ENCODE measurements at regions not wholly inside any gene's neighbourhood (a gene's known extent, or its start where the extent isn't known, plus 50 kb on each side); places are given as distances from the start of the nearest gene placed in this dataset.
"Not testable (repeated sequence)": the region's sequence is repeated elsewhere in the genome, so short reads cannot be mapped to it uniquely, and the experiment has no call there.

DNA sequence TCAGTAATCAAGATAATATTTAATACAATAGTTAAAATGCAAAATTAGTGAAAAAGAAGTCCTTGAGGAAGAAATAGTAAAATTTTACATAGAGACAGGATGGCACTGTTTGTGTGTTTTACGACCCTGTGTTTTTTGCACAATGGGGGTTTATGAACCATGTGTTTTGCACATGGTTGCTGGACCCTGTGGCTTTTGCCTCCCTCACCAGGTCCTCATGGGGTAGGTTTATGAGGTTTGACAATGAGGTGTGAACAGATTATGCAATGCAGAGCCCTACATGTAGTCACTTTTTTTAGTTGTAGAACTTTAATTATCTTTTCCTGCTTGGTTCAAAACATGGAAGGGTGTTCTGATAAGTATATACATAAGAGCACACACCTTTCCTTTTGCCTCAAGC, 366.3 kb upstream of the FAR2 start:
- H3K36me3 ChIP-seq (ENCODE audit: control insufficient read depth in 2 of 2, insufficient read depth in 2 of 2, low read length in 2 of 2), result no peaks in the 10 kb centered on the region
- no peak overlapping the region for H3K27ac ChIP-seq (ENCODE audit: low read depth in 2 of 2, low read length in 2 of 2)
- no peaks in the 10 kb centered on the region for H3K9me3 ChIP-seq (ENCODE audit: control insufficient read depth in 2 of 2, low read length in 2 of 2)
- no peaks in the 10 kb centered on the region for H3K4me1 ChIP-seq (ENCODE audit: control insufficient read depth in 2 of 2, insufficient read depth in 2 of 2, low read length in 2 of 2)
- no peaks in the 10 kb centered on the region for H3K27me3 ChIP-seq (ENCODE audit: control insufficient read depth in 2 of 2, insufficient read depth in 2 of 2, low read length in 2 of 2)
- no peak overlapping the region for H3K9ac ChIP-seq (ENCODE audit: low read depth in 1 of 2, low read length in 2 of 2)
- H3K4me3 ChIP-seq (ENCODE audit: low read length in 2 of 2), result no peak overlapping the region

GRCh38 chr12:28787151-28787550, 361.9 kb upstream of the FAR2 start:
- H3K27ac ChIP-seq (ENCODE audit: low read depth in 2 of 2, low read length in 2 of 2), result no peak overlapping the region
- no peaks in the 10 kb centered on the region for H3K36me3 ChIP-seq (ENCODE audit: control insufficient read depth in 2 of 2, insufficient read depth in 2 of 2, low read length in 2 of 2)
- no peak overlapping the region for H3K4me3 ChIP-seq (ENCODE audit: low read length in 2 of 2)
- no peaks in the 10 kb centered on the region for H3K4me1 ChIP-seq (ENCODE audit: control insufficient read depth in 2 of 2, insufficient read depth in 2 of 2, low read length in 2 of 2)
- H3K27me3 ChIP-seq (ENCODE audit: control insufficient read depth in 2 of 2, insufficient read depth in 2 of 2, low read length in 2 of 2), result no peaks in the 10 kb centered on the region
- H3K9me3 ChIP-seq (ENCODE audit: control insufficient read depth in 2 of 2, low read length in 2 of 2), result no peaks in the 10 kb centered on the region
- H3K9ac ChIP-seq (ENCODE audit: low read depth in 1 of 2, low read length in 2 of 2), result no peak overlapping the region

DNA sequence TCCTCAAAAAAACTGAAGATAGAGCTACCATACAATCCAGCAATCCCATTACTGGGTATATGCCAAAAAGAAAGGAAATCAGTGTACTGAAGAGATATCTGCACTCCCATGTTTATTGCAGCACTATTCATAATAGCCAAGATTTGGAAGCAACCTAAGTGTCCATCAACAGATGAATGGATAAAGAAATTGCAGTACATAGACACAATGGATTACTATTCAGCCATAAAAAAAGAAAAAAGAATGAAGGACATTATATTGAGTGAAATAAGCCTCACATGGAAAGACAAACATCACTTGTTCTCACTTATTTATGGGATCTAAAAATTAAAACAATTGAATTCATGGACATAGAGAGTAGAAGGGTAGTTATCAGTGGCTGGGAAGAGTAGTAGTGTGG, 360.8 kb upstream of the FAR2 start:
- H3K4me3 ChIP-seq (ENCODE audit: low read length in 2 of 2); H3K9me3 ChIP-seq (ENCODE audit: control insufficient read depth in 2 of 2, low read length in 2 of 2); H3K4me1 ChIP-seq (ENCODE audit: control insufficient read depth in 2 of 2, insufficient read depth in 2 of 2, low read length in 2 of 2); H3K27me3 ChIP-seq (ENCODE audit: control insufficient read depth in 2 of 2, insufficient read depth in 2 of 2, low read length in 2 of 2); H3K9ac ChIP-seq (ENCODE audit: low read depth in 1 of 2, low read length in 2 of 2); H3K27ac ChIP-seq (ENCODE audit: low read depth in 2 of 2, low read length in 2 of 2); H3K36me3 ChIP-seq (ENCODE audit: control insufficient read depth in 2 of 2, insufficient read depth in 2 of 2, low read length in 2 of 2): not testable (repeated sequence)

GRCh38 chr12:28793581-28794151, 355.4 kb upstream of the FAR2 start:
- H3K27ac ChIP-seq (ENCODE audit: low read depth in 2 of 2, low read length in 2 of 2), result no peak overlapping the region
- no peak overlapping the region for H3K9ac ChIP-seq (ENCODE audit: low read depth in 1 of 2, low read length in 2 of 2)
- H3K9me3 ChIP-seq (ENCODE audit: control insufficient read depth in 2 of 2, low read length in 2 of 2), result no peaks in the 10 kb centered on the region
- no peak overlapping the region for H3K4me3 ChIP-seq (ENCODE audit: low read length in 2 of 2)
- no peaks in the 10 kb centered on the region for H3K4me1 ChIP-seq (ENCODE audit: control insufficient read depth in 2 of 2, insufficient read depth in 2 of 2, low read length in 2 of 2)
- H3K36me3 ChIP-seq (ENCODE audit: control insufficient read depth in 2 of 2, insufficient read depth in 2 of 2, low read length in 2 of 2), result no peaks in the 10 kb centered on the region
- H3K27me3 ChIP-seq (ENCODE audit: control insufficient read depth in 2 of 2, insufficient read depth in 2 of 2, low read length in 2 of 2), result no peaks in the 10 kb centered on the region

DNA sequence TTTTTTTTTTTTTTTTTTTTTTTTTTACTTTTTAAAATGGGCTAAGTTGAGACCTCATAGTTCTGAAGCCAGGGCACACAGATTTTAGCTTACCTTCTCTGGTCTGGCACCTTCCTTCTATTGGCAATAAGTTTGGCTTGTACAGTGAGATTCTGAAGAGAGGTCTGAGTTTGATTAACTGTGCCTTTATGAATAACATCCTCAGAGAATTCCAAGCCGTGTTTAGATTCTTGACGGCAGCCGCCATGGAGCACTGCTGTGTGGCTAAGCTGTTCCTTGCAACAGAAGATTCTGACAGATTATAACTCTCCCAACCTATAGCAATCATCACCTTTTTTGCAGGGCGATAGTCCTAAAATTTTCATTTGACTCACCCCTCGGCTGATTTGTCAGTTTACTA, 354.9 kb upstream of the FAR2 start:
- no peaks in the 10 kb centered on the region for H3K36me3 ChIP-seq (ENCODE audit: control insufficient read depth in 2 of 2, insufficient read depth in 2 of 2, low read length in 2 of 2)
- no peak overlapping the region for H3K4me3 ChIP-seq (ENCODE audit: low read length in 2 of 2)
- H3K27me3 ChIP-seq (ENCODE audit: control insufficient read depth in 2 of 2, insufficient read depth in 2 of 2, low read length in 2 of 2), result no peaks in the 10 kb centered on the region
- no peak overlapping the region for H3K9ac ChIP-seq (ENCODE audit: low read depth in 1 of 2, low read length in 2 of 2)
- no peaks in the 10 kb centered on the region for H3K4me1 ChIP-seq (ENCODE audit: control insufficient read depth in 2 of 2, insufficient read depth in 2 of 2, low read length in 2 of 2)
- no peaks in the 10 kb centered on the region for H3K9me3 ChIP-seq (ENCODE audit: control insufficient read depth in 2 of 2, low read length in 2 of 2)
- no peak overlapping the region for H3K27ac ChIP-seq (ENCODE audit: low read depth in 2 of 2, low read length in 2 of 2)

GRCh38 chr12:28794786-28795185, 354.3 kb upstream of the FAR2 start:
- no peaks in the 10 kb centered on the region for H3K9me3 ChIP-seq (ENCODE audit: control insufficient read depth in 2 of 2, low read length in 2 of 2)
- H3K4me1 ChIP-seq (ENCODE audit: control insufficient read depth in 2 of 2, insufficient read depth in 2 of 2, low read length in 2 of 2), result no peaks in the 10 kb centered on the region
- no peaks in the 10 kb centered on the region for H3K27me3 ChIP-seq (ENCODE audit: control insufficient read depth in 2 of 2, insufficient read depth in 2 of 2, low read length in 2 of 2)
- H3K9ac ChIP-seq (ENCODE audit: low read depth in 1 of 2, low read length in 2 of 2), result no peak overlapping the region
- no peaks in the 10 kb centered on the region for H3K36me3 ChIP-seq (ENCODE audit: control insufficient read depth in 2 of 2, insufficient read depth in 2 of 2, low read length in 2 of 2)
- H3K27ac ChIP-seq (ENCODE audit: low read depth in 2 of 2, low read length in 2 of 2), result no peak overlapping the region
- no peak overlapping the region for H3K4me3 ChIP-seq (ENCODE audit: low read length in 2 of 2)

- H3K27ac ChIP-seq (ENCODE audit: low read depth in 2 of 2, low read length in 2 of 2), result no peak overlapping the region
- no peaks in the 10 kb centered on the region for H3K9me3 ChIP-seq (ENCODE audit: control insufficient read depth in 2 of 2, low read length in 2 of 2)
- no peaks in the 10 kb centered on the region for H3K36me3 ChIP-seq (ENCODE audit: control insufficient read depth in 2 of 2, insufficient read depth in 2 of 2, low read length in 2 of 2)
- no peak overlapping the region for H3K4me3 ChIP-seq (ENCODE audit: low read length in 2 of 2)
- no peaks in the 10 kb centered on the region for H3K4me1 ChIP-seq (ENCODE audit: control insufficient read depth in 2 of 2, insufficient read depth in 2 of 2, low read length in 2 of 2)
- no peak overlapping the region for H3K9ac ChIP-seq (ENCODE audit: low read depth in 1 of 2, low read length in 2 of 2)
- H3K27me3 ChIP-seq (ENCODE audit: control insufficient read depth in 2 of 2, insufficient read depth in 2 of 2, low read length in 2 of 2), result no peaks in the 10 kb centered on the region
These were observed 353.8 kb upstream of the FAR2 start for GRCh38 chr12:28795311-28795710.

DNA sequence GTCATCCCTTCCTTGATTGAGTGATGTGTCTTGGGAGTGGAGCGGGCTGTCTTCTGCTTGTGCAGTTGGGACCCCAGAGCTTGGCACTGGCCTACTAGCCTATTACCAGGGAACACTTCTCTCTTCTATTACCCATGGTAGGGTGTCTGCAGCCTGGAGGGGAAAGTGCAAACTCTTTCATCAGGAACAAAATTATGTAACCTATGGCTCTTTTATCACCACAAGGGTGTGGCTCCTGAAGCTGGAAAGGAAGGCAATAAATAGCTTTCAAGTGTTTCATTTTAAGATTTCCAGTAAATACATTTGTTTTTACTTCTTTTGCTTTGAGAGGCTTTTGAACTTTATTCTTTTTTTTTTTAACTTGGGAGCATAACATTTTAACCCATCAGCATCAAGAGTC, 349.7 kb upstream of the FAR2 start:
- no peak overlapping the region for H3K4me3 ChIP-seq (ENCODE audit: low read length in 2 of 2)
- H3K27me3 ChIP-seq (ENCODE audit: control insufficient read depth in 2 of 2, insufficient read depth in 2 of 2, low read length in 2 of 2), result no peaks in the 10 kb centered on the region
- no peak overlapping the region for H3K27ac ChIP-seq (ENCODE audit: low read depth in 2 of 2, low read length in 2 of 2)
- no peaks in the 10 kb centered on the region for H3K9me3 ChIP-seq (ENCODE audit: control insufficient read depth in 2 of 2, low read length in 2 of 2)
- no peak overlapping the region for H3K9ac ChIP-seq (ENCODE audit: low read depth in 1 of 2, low read length in 2 of 2)
- no peaks in the 10 kb centered on the region for H3K4me1 ChIP-seq (ENCODE audit: control insufficient read depth in 2 of 2, insufficient read depth in 2 of 2, low read length in 2 of 2)
- H3K36me3 ChIP-seq (ENCODE audit: control insufficient read depth in 2 of 2, insufficient read depth in 2 of 2, low read length in 2 of 2), result no peaks in the 10 kb centered on the region

DNA sequence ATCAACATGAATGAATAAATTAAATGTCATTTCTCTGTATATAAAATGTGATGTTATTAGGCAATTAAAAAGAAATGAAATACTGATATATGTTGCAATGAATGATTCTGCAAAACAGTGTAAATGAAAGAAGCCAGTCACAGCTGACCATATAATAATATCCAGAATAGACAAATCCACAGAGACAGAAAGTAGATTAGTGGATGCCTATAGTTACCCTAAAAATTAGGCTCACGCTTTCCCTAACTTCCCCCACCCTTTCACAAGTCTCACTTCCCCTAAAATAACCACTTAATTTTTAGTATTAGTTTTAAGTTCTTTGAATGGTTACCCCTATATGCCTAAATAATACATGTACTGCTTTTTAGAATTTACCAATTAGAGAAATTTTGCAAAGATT, 348.9 kb upstream of the FAR2 start:
- Histone ChIP-seq H3K27me3 (ENCODE audit: control insufficient read depth in 2 of 2, insufficient read depth in 2 of 2, low read length in 2 of 2) (no peaks in the 10 kb centered on the region), H3K4me3 (ENCODE audit: low read length in 2 of 2) (no peak overlapping the region), H3K27ac (ENCODE audit: low read depth in 2 of 2, low read length in 2 of 2) (no peak overlapping the region), H3K9me3 (ENCODE audit: control insufficient read depth in 2 of 2, low read length in 2 of 2) (no peaks in the 10 kb centered on the region), H3K9ac (ENCODE audit: low read depth in 1 of 2, low read length in 2 of 2) (no peak overlapping the region), H3K4me1 (ENCODE audit: control insufficient read depth in 2 of 2, insufficient read depth in 2 of 2, low read length in 2 of 2) (no peaks in the 10 kb centered on the region), H3K36me3 (ENCODE audit: control insufficient read depth in 2 of 2, insufficient read depth in 2 of 2, low read length in 2 of 2) (no peaks in the 10 kb centered on the region)

DNA sequence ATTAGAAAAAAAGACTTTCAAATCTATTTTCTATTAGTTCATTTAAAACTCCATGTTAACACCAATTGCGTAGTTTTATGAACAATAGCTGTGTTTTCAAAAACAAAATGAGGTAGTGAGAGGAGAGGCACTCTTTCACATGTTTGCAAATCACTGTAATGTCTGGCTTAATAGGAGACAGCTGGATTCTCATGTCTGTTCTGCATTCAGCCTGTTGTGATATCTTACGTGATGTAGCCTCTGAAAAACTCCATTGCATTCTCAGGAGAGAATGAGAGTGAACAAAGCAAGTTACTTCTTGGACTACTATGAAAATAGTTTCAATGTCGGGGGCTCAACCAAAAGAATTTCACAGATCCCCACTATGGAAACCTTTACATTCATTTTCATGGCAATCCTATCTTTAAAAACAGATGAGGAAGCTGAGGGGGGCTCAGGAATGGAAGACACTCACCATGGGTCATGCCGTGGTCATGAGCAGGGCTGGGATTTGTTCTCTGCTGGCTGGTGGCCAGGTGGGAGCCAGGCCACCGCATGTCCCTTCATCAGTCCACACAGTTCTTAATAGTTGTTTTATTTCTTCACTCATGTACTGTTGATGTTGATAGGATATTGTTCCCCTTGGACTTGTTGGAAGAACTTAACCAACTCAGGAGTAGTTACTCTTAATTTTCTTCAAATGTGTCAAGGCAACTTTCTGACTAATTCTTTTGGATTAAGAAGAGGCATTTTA, 346.2 kb upstream of the FAR2 start:
- no peak overlapping the region for H3K27ac ChIP-seq (ENCODE audit: low read depth in 2 of 2, low read length in 2 of 2)
- H3K9ac ChIP-seq (ENCODE audit: low read depth in 1 of 2, low read length in 2 of 2), result no peak overlapping the region
- no peaks in the 10 kb centered on the region for H3K4me1 ChIP-seq (ENCODE audit: control insufficient read depth in 2 of 2, insufficient read depth in 2 of 2, low read length in 2 of 2)

More for the DNA sequence above, 346.2 kb upstream of the FAR2 start:
- Histone ChIP-seq H3K36me3 (ENCODE audit: control insufficient read depth in 2 of 2, insufficient read depth in 2 of 2, low read length in 2 of 2) (no peaks in the 10 kb centered on the region), H3K4me3 (ENCODE audit: low read length in 2 of 2) (no peak overlapping the region), H3K27me3 (ENCODE audit: control insufficient read depth in 2 of 2, insufficient read depth in 2 of 2, low read length in 2 of 2) (no peaks in the 10 kb centered on the region), H3K9me3 (ENCODE audit: control insufficient read depth in 2 of 2, low read length in 2 of 2) (no peaks in the 10 kb centered on the region)
